HEK293T (cell line): ENCODE measurements at regions not wholly inside any gene's neighbourhood (a gene's known extent, or its start where the extent isn't known, plus 50 kb on each side); places are given as distances from the start of the nearest gene placed in this dataset.

Experiments used
- ARNT ChIP-seq: fragments of 450-650 bp; IDR thresholded peaks from 2 replicates; pipeline ENCODE4 v1.6.1; 2017; ENCODE audit warnings: mild to moderate bottlenecking
- BHLHE40 ChIP-seq: fragments of 450-650 bp; IDR thresholded peaks from 2 replicates; pipeline ENCODE4 v1.6.1; 2016; ENCODE audit warnings: mild to moderate bottlenecking, moderate library complexity, borderline replicate concordance
- CTBP1 ChIP-seq: fragments of 450-650 bp; IDR thresholded peaks from 2 replicates; pipeline ENCODE4 v1.6.1; 2016; ENCODE audit warnings: borderline replicate concordance
- FOXK2 ChIP-seq: fragments of 450-650 bp; IDR thresholded peaks from 2 replicates; pipeline ENCODE4 v1.6.1; 2016; ENCODE audit warnings: mild to moderate bottlenecking
- FOXM1 ChIP-seq: fragments of 450-650 bp; IDR thresholded peaks from 2 replicates; pipeline ENCODE4 v1.6.1; 2017; ENCODE audit warnings: mild to moderate bottlenecking, borderline replicate concordance
- HDGF ChIP-seq: fragments of 450-650 bp; IDR thresholded peaks from 2 replicates; pipeline ENCODE4 v1.6.1; 2017; ENCODE audit warnings: antibody characterized with exemption, borderline replicate concordance
- NFRKB ChIP-seq: fragments of 450-650 bp; IDR thresholded peaks from 2 replicates; pipeline ENCODE4 v1.6.1; 2016; ENCODE audit warnings: mild to moderate bottlenecking, moderate library complexity
- SP1 ChIP-seq: fragments of 450-650 bp; IDR thresholded peaks from 2 replicates; pipeline ENCODE4 v1.6.1; 2017
- SUZ12 ChIP-seq: fragments of 450-650 bp; IDR thresholded peaks from 2 replicates; pipeline ENCODE4 v1.6.1; 2016; ENCODE audit warnings: mild to moderate bottlenecking
- TARDBP ChIP-seq: fragments of 450-650 bp; IDR thresholded peaks from 2 replicates; pipeline ENCODE4 v1.6.1; 2016
- TF ChIP-seq, protein P1 (sequence below): fragments of 450-650 bp; IDR thresholded peaks from 2 replicates; pipeline ENCODE4 v1.6.1; 2016

DNA sequence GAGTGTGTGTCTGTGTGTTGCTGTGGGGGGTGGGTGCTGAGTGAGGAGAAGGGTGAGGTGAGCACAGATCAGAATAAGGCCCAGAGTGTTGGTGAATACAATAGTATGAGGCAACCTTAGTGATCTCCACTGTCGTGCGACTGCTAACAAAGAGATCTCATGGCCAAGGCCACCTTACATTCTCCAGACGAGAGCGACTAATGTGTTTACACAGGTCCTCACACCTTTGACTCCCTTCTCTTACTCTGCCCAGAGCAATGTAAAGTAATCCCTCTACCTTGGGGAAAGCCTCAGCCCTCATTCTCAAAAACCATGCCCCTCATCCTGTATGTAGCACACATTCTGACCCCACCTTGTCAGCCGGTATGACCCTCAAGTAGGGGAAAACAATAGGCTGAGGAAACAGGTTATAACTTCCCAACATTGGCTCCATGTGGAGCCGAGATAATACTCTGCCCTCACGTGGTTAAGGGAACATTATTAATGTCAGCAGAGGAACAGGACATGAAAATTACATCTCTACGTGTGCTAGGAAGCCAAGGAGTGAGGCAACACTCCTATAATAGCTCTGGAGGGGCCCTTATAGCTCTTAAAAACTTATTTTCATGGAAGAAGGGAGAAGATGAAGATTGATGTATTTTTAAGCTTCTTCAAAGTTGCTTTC lies 323.0 kb upstream of the NT5C1B start:
- TF ChIP-seq ARNT, result no peak
- TF ChIP-seq TARDBP, result no peak
- no peak for TF ChIP-seq SUZ12
- no peak for TF ChIP-seq SP1
- TF ChIP-seq FOXK2, result no peak
- TF ChIP-seq BHLHE40, result no peak
- no peak for TF ChIP-seq HDGF
- TF ChIP-seq, protein P1, sequence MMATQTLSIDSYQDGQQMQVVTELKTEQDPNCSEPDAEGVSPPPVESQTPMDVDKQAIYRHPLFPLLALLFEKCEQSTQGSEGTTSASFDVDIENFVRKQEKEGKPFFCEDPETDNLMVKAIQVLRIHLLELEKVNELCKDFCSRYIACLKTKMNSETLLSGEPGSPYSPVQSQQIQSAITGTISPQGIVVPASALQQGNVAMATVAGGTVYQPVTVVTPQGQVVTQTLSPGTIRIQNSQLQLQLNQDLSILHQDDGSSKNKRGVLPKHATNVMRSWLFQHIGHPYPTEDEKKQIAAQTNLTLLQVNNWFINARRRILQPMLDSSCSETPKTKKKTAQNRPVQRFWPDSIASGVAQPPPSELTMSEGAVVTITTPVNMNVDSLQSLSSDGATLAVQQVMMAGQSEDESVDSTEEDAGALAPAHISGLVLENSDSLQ, result no peak
- TF ChIP-seq NFRKB, result no peak
- no peak for TF ChIP-seq CTBP1
- no peak for TF ChIP-seq FOXM1
